ENCODE measurements at regions not wholly inside any gene's neighbourhood (a gene's known extent, or its start where the extent isn't known, plus 50 kb on each side); places are given as distances from the start of the nearest gene placed in this dataset.

DNA sequence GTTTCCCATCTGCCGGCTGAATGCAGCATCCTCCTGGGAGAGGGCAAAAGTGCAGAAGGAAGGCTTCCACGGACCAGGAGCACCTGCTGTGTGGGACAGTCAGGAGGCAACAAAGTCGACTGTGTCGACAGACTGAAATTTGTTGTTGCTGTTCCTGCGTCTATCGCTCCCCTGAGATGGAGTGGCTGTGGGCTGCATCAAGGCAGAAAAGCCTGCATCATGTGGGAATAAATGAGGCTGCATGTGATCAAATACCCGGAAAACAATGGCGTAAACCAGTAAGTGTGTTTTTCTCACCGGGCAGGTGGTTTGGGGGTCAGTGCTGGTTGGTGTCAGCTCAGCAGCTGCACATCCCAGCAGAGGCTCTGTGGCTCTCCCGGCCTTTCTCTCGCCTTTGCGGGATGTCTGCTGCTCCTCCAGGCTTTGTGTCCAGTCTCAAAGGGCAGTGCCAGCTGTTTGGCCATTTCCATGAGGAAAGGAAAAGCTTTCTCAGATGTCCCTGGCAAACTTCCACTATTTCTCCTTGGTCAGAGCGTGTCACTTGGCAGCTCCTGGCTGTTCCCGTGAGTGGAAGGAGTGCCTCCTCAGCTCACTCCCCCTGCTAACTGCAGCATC lies 262.4 kb downstream of the NDUFA10 start:
- peaks cover 4% of the 10 kb centered on the region for H3K27me3 ChIP-seq (ENCODE audit: control insufficient read depth, insufficient read depth, low read length)
- H3K4me3 ChIP-seq (ENCODE audit: low read length), result no peak overlapping the region
- no peaks in the 10 kb centered on the region for H3K4me1 ChIP-seq (ENCODE audit: control insufficient read depth, insufficient read depth, low read length)
- no peaks in the 10 kb centered on the region for H3K36me3 ChIP-seq (ENCODE audit: control insufficient read depth, insufficient read depth, low read length)
- H3K9me3 ChIP-seq (ENCODE audit: control insufficient read depth, low read length), result no peaks in the 10 kb centered on the region
- H3K9ac ChIP-seq (ENCODE audit: low read length), result no peak overlapping the region

DNA sequence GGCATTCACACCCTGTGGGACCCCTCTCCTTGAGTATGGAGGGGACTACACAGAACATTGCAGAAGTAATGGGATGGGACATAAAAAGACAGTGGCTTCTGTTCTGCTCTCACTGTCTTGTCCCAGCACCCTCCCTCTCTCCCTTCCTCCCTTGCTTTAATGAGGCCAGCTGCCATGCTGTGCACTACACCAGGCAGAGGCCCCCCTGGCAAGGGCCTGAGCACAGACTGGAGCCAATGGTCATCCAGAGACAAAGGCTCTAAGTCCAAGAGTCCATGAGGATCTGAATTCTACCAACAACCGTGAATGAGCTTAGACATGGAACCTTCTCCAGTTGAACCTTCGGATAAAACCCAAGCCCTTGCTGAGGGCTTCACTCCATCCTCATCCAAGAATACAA lies 263.0 kb downstream of the NDUFA10 start:
- Histone ChIP-seq H3K36me3 (ENCODE audit: control insufficient read depth, insufficient read depth, low read length) (no peaks in the 10 kb centered on the region), H3K9ac (ENCODE audit: low read length) (no peak overlapping the region), H3K9me3 (ENCODE audit: control insufficient read depth, low read length) (no peaks in the 10 kb centered on the region), H3K4me1 (ENCODE audit: control insufficient read depth, insufficient read depth, low read length) (no peaks in the 10 kb centered on the region), H3K27me3 (ENCODE audit: control insufficient read depth, insufficient read depth, low read length) (peaks cover 4% of the 10 kb centered on the region), H3K4me3 (ENCODE audit: low read length) (no peak overlapping the region)

DNA sequence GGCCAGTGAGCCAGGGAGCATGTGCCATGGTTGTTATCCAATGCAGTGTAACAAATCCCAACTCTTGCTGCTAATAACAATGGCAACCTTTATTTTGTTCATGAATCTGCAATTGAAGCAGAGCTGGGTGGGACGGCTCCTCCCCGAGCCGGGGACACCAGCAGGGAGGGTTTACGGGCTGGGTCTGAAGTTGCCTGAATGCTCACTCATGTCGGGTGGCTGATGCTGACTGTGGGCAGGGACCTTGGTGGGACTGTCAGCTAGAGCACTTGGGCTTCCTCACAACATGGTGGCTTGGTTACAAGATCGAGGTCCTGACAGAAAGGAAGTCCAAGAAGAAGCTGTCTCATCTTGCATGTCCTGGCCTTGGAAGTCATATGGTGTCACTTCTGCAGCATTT lies 264.5 kb downstream of the NDUFA10 start:
- Histone ChIP-seq H3K4me3 (ENCODE audit: low read length) (no peak overlapping the region), H3K36me3 (ENCODE audit: control insufficient read depth, insufficient read depth, low read length) (no peaks in the 10 kb centered on the region), H3K9ac (ENCODE audit: low read length) (no peak overlapping the region), H3K4me1 (ENCODE audit: control insufficient read depth, insufficient read depth, low read length) (no peaks in the 10 kb centered on the region), H3K27me3 (ENCODE audit: control insufficient read depth, insufficient read depth, low read length) (peaks cover 4% of the 10 kb centered on the region), H3K9me3 (ENCODE audit: control insufficient read depth, low read length) (no peaks in the 10 kb centered on the region)

- no peak overlapping the region for H3K9ac ChIP-seq (ENCODE audit: low read length)
- peaks cover 4% of the 10 kb centered on the region for H3K27me3 ChIP-seq (ENCODE audit: control insufficient read depth, insufficient read depth, low read length)
- no peaks in the 10 kb centered on the region for H3K9me3 ChIP-seq (ENCODE audit: control insufficient read depth, low read length)
- no peak overlapping the region for H3K4me3 ChIP-seq (ENCODE audit: low read length)
- no peaks in the 10 kb centered on the region for H3K36me3 ChIP-seq (ENCODE audit: control insufficient read depth, insufficient read depth, low read length)
- no peaks in the 10 kb centered on the region for H3K4me1 ChIP-seq (ENCODE audit: control insufficient read depth, insufficient read depth, low read length)
These were observed 266.8 kb downstream of the NDUFA10 start for GRCh38 chr2:239758279-239758877.

GRCh38 chr2:239756790-239757760 lies 268.1 kb downstream of the NDUFA10 start:
- Histone ChIP-seq H3K4me3 (ENCODE audit: low read length) (no peak overlapping the region), H3K4me1 (ENCODE audit: control insufficient read depth, insufficient read depth, low read length) (no peaks in the 10 kb centered on the region), H3K9me3 (ENCODE audit: control insufficient read depth, low read length) (no peaks in the 10 kb centered on the region), H3K36me3 (ENCODE audit: control insufficient read depth, insufficient read depth, low read length) (no peaks in the 10 kb centered on the region), H3K27me3 (ENCODE audit: control insufficient read depth, insufficient read depth, low read length) (peaks cover 4% of the 10 kb centered on the region), H3K9ac (ENCODE audit: low read length) (no peak overlapping the region)

GRCh38 chr2:239756031-239756789 lies 268.9 kb downstream of the NDUFA10 start:
- no peaks in the 10 kb centered on the region for H3K9me3 ChIP-seq (ENCODE audit: control insufficient read depth, low read length)
- no peak overlapping the region for H3K4me3 ChIP-seq (ENCODE audit: low read length)
- H3K27me3 ChIP-seq (ENCODE audit: control insufficient read depth, insufficient read depth, low read length), result peaks cover 4% of the 10 kb centered on the region
- H3K36me3 ChIP-seq (ENCODE audit: control insufficient read depth, insufficient read depth, low read length), result no peaks in the 10 kb centered on the region
- H3K9ac ChIP-seq (ENCODE audit: low read length), result no peak overlapping the region
- no peaks in the 10 kb centered on the region for H3K4me1 ChIP-seq (ENCODE audit: control insufficient read depth, insufficient read depth, low read length)

DNA sequence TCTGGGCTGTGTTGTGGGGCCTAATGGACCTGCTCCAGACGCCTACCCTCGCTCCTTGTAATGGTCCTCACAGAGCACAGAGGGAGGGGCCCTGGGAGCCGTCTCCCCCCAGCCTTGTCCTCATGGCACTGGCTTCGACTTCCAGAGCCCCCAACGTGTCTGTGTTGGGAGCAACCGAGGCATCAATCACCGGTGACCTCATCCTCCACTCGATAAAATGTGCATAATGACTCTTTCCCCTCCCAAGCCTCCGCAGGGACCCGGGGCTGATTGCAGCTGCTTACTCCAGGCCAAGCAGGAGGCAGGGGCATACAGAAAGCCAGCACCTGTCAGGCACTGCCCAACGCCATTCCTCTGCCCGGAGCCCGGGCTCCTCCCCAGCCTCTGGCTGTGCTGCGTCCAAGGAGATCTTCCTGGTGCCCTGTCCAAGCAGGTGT lies 271.7 kb downstream of the NDUFA10 start:
- Histone ChIP-seq H3K9ac (ENCODE audit: low read length) (no peak overlapping the region), H3K36me3 (ENCODE audit: control insufficient read depth, insufficient read depth, low read length) (no peaks in the 10 kb centered on the region), H3K4me3 (ENCODE audit: low read length) (no peak overlapping the region), H3K4me1 (ENCODE audit: control insufficient read depth, insufficient read depth, low read length) (no peaks in the 10 kb centered on the region), H3K27me3 (ENCODE audit: control insufficient read depth, insufficient read depth, low read length) (peaks cover 1% of the 10 kb centered on the region), H3K9me3 (ENCODE audit: control insufficient read depth, low read length) (no peaks in the 10 kb centered on the region)

DNA sequence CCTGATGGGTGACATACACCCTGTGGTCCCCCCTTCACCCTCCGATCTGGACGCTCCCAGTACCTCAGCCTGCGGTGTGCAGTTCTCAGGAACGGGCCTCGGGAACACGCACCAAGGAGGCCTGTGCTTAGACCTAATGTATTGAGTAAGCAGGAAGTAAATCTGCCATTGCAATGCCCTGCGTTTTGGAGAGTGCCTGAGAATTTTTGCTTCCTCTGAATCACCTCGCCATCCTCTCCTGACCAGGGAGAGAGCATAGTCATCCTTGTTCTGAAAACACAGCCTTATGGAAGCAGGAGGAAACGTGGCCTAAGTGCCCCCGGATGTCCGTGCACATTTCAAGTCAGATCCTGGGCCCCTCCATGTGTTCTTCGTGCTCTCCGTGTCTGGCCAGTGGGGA lies 272.2 kb downstream of the NDUFA10 start:
- Histone ChIP-seq H3K4me1 (ENCODE audit: control insufficient read depth, insufficient read depth, low read length) (no peaks in the 10 kb centered on the region), H3K9ac (ENCODE audit: low read length) (no peak overlapping the region), H3K9me3 (ENCODE audit: control insufficient read depth, low read length) (no peaks in the 10 kb centered on the region)

GRCh38 chr2:239751679-239752355 lies 273.3 kb downstream of the NDUFA10 start:
- H3K9ac ChIP-seq (ENCODE audit: low read length), result no peak overlapping the region
- no peaks in the 10 kb centered on the region for H3K36me3 ChIP-seq (ENCODE audit: control insufficient read depth, insufficient read depth, low read length)
- H3K4me3 ChIP-seq (ENCODE audit: low read length), result no peak overlapping the region
- no peaks in the 10 kb centered on the region for H3K27me3 ChIP-seq (ENCODE audit: control insufficient read depth, insufficient read depth, low read length)
- no peaks in the 10 kb centered on the region for H3K4me1 ChIP-seq (ENCODE audit: control insufficient read depth, insufficient read depth, low read length)
- no peaks in the 10 kb centered on the region for H3K9me3 ChIP-seq (ENCODE audit: control insufficient read depth, low read length)

More for the DNA sequence above, 272.2 kb downstream of the NDUFA10 start:
- Histone ChIP-seq H3K27me3 (ENCODE audit: control insufficient read depth, insufficient read depth, low read length) (no peaks in the 10 kb centered on the region), H3K4me3 (ENCODE audit: low read length) (no peak overlapping the region), H3K36me3 (ENCODE audit: control insufficient read depth, insufficient read depth, low read length) (no peaks in the 10 kb centered on the region)

- H3K9me3 ChIP-seq (ENCODE audit: control insufficient read depth, low read length), result no peaks in the 10 kb centered on the region
- no peaks in the 10 kb centered on the region for H3K36me3 ChIP-seq (ENCODE audit: control insufficient read depth, insufficient read depth, low read length)
- H3K9ac ChIP-seq (ENCODE audit: low read length), result no peak overlapping the region
- H3K4me1 ChIP-seq (ENCODE audit: control insufficient read depth, insufficient read depth, low read length), result no peaks in the 10 kb centered on the region
- no peak overlapping the region for H3K4me3 ChIP-seq (ENCODE audit: low read length)
- H3K27me3 ChIP-seq (ENCODE audit: control insufficient read depth, insufficient read depth, low read length), result no peaks in the 10 kb centered on the region
These were observed 274.0 kb downstream of the NDUFA10 start for GRCh38 chr2:239750929-239751678.
